Panc1 (cell line): ENCODE measurements at regions not wholly inside any gene's neighbourhood (a gene's known extent, or its start where the extent isn't known, plus 50 kb on each side); places are given as distances from the start of the nearest gene placed in this dataset.

ENCODE experiments used
- CTCF ChIP-seq: fragments of 450-650 bp; IDR thresholded peaks from 2 replicates; pipeline ENCODE4 v1.5.1; 2017; ENCODE audit warnings: mild to moderate bottlenecking
- REST ChIP-seq, 2 experiments: IDR thresholded peaks; 2 replicates each; pipeline ENCODE4 v1.6.1; 2011 to 2012; ENCODE audit warnings: low read depth in 2 of 2, control low read depth in 1 of 2, low read length in 1 of 2, mild to moderate bottlenecking in 1 of 2, moderate library complexity in 1 of 2; ENCODE audit not compliant: insufficient read depth in 1 of 2
- SIN3A ChIP-seq: IDR thresholded peaks from 2 replicates; pipeline ENCODE4 v1.6.1; 2012; ENCODE audit warnings: low read depth, mild to moderate bottlenecking, low read length, moderate library complexity, borderline replicate concordance; ENCODE audit not compliant: insufficient read depth
- TCF7L2 ChIP-seq: IDR thresholded peaks from 2 replicates; pipeline ENCODE4 v1.6.1; 2011; ENCODE audit warnings: mild to moderate bottlenecking, low read depth, low read length, inconsistent platforms

- TF ChIP-seq REST (IDR thresholded peaks at IDR 0.05; ENCODE audit: insufficient read depth in 1 of 2, low read depth in 2 of 2, low read length in 1 of 2) (no peak), CTCF (no peak), TCF7L2 (no peak), SIN3A (no peak)
Observed at GRCh38 chr6:56730663-56731529, 88.2 kb upstream of the DST start.
